HG03095 (cell line): ENCODE measurements at regions not wholly inside any gene's neighbourhood (a gene's known extent, or its start where the extent isn't known, plus 50 kb on each side); places are given as distances from the start of the nearest gene placed in this dataset.
A peak's percentile ranks its signal among the peaks of the same experiment; 100 is the strongest.
"Not testable (repeated sequence)": the region's sequence is repeated elsewhere in the genome, so short reads cannot be mapped to it uniquely, and the experiment has no call there.

ENCODE experiments used
- ATAC-seq: cut with Tn5 transposase; IDR thresholded peaks from one replicate; pipeline ENCODE4 v1.9.1; 2021; ENCODE audit warnings: moderate library complexity; ENCODE audit not compliant: unreplicated experiment

DNA sequence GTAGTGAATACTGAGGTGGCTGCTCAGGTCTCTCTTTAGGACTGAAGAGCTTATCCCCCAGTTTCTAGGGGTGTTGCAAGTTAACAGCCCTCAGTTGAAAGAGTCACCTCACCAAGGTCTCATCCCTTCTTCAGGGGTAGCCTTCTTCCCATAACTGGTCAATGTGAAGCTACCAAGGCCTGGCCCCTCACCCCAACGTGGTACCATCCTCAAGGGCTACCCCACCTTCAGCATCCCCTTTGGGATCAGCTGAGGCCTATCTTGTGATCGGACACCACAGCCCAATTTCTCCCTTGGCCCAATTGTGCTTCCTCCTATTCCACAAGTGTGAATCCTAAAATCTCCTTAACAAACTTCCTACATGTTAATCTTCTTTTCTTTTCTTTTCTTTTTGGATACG lies 289.5 kb upstream of the MKLN1 start:
- ATAC-seq = no peak

DNA sequence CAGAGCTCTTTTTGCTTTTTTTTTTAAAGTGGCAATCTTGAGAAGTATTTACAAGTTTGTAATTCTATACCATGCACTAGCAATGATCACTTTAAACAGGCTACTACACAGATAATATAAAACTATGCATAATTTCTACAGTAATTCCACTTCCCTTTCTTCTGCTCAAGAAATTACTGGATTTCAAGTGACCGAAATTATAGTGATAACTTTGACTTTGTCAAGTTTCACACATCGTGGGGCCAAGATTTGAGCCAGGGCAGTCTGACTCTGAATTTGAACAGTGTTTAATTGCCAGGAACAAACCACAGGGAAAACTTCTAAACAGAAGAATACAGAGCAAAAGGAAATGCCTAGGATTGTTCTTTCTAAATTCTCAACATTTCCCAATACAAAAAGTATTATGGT lies 288.3 kb upstream of the MKLN1 start:
- no peak for ATAC-seq

DNA sequence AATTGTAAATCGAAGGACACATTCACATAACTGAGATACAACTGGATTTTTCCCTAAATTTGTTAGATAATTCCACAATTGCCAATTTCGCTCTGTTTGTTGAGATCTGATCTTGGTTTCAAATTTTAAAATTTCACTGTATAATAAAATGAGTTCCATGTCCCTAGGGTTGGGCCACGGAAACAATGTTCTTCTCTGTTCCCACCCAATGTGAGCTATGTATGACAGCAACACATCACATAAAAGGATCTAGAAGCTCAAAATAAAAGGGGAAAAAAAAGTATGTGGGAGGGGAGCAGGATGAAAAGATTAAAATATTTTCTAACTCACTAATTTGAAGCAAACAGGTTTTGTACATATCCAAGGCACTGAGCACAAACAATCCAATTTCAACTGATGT lies 287.8 kb upstream of the MKLN1 start:
- no peak for ATAC-seq

DNA sequence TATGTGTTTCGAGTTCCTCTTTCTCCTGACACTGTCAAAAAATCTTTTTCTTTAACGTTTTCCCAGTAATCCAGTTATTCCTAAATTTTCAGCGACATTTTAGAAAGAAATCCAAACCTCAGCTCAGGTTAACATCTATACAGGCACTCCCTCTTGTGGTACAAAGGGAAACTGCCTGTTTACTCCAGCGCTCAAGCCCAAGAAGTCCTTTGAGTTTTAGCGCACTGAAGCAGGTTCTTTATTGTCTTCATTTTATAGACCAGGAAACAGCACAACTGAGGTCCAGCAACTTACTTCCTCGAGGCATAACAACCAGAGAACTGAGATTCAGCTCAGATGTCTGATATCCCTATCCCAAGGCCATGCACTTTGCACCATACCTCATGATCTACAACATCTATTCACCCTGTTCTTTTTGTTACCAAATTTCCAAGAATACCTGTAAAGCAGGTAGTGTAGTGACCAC lies 287.2 kb upstream of the MKLN1 start:
- ATAC-seq = peak; percentile 50

DNA sequence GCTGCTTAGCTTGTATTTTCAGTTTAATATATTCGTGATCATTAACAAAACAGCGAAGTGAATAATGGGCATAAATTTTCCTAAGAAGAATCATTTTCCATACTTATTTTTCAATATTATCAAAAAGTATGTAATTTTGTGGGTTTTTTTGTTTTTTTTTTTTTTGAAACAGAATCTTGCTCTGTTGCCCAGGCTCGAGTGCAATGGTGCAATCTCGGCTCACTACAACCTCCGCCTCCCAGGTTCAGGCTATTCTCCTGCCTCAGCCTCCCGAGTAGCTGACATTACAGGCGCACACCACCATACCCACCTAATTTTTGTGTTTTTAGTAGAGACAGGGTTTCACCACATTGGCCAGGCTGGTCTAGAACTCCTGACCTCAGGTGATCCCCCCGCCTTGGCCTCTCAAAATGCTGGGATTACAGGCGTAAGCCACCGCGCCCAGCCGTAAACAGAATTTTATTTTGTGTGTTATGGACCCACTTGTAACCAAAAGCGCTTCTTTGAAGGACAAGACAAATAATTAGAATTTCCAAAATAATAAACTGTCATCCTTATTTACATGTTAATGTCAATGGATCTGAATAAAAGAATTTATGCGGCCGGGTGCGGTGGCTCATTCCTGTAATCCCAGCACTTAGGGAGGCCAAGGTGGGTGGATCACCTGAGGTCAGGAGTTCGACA lies 286.5 kb upstream of the MKLN1 start:
- ATAC-seq = not testable (repeated sequence)

DNA sequence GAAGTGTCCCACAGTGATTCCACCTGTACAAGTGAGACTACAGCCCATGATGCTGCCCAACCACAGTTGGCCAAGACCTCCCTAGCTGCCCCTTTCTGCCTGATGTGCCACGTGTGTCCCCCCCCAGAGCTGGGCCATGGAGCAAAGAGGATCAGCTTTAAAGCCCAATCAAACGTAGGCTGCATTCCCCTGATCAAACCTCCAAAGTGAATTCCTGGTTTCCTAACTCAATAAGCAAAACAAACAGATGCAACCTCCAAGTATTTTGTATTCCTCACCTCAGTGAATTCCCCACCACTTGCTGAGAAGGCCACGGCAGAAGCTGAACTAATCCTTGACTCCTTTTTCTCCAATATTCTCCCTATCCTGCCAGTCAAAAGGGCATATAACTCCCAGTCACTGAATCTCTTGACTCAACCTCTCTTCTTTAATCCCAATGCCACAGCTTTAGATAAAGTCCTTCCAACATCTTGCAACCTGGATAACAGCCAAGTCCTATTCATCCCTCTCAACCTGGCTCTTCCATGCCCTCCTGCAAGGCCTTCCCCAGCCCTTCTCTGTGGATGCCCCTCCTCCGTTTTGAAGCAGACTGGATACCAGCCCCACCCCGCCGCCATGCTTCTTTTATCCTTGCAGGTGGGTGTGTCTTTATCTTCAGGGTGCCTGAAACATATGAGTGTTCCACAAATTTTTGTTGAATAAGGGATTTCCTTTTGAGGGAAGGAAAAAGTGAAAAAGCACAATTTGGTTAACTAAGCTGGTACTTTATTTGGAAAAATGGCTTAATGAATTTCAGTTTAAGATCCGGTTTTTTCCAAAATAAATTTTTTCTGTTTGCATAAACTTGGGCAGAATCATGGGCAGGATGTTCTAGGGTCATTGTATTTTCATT lies 285.2 kb upstream of the MKLN1 start:
- no peak for ATAC-seq

DNA sequence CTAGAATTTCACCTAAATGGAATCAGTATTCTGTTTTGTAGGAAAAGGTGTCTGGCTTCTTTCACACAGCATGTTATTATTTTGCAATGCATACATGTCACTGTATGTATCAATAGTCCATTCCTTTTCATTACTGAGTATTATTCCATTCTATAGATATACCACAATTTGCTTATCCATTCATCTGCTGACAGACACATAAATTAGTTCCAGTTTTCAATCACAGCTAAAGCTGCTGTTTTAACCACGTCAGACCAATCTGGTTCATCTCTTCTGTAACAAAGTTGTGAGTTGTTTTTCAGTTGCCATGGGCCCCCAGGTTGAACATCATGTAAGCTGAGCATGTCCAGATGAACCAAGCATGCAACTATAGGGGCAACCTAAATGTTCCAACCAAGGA lies 282.1 kb upstream of the MKLN1 start:
- ATAC-seq = no peak

DNA sequence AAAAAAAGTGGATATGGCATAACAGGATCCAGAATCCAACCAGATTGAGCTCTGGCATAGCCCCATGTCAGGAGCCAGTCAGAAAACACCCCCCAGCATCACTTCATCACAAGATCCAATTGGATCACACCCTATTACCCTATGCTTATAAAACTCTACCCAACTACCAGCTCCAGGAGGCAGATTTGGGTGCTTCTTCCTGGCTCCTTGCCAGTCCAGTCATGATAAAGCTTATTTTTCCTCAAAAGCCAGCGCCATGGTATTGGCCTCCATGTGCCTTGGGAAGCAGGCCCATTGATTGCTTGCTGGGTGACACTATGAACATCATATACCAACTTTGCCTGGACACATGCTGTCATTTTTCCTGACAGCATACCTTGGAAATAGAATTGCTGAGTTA lies 281.4 kb upstream of the MKLN1 start:
- no peak for ATAC-seq

DNA sequence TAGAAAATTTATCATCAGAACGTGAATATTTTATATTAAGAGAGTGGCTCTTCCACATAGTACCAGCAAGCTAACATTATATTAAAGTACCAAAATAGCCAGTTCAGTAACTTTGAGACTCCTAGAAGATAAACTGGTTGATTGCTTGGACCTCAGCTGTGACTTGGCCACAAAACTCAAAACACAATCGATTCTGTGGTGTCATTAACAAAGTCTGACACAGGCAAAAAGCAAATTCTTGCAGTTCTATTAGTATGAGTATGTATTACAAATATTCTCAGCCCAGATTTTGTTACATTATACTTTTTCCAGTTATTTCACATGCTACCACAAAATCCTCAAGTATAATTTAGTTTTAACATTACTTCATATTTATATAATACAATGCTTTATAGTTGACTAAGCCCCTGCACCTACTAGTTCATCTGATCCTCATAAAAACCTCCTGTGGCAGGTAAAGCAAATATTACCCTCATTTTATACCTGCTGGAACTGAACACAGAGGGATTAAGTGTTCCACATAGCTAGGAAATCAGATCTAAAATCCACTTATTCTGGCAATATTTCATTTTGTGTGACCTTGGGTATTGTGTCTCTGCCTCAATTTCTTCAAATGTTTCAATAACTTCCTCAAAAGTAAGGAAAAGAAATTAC lies 279.9 kb upstream of the MKLN1 start:
- no peak for ATAC-seq

DNA sequence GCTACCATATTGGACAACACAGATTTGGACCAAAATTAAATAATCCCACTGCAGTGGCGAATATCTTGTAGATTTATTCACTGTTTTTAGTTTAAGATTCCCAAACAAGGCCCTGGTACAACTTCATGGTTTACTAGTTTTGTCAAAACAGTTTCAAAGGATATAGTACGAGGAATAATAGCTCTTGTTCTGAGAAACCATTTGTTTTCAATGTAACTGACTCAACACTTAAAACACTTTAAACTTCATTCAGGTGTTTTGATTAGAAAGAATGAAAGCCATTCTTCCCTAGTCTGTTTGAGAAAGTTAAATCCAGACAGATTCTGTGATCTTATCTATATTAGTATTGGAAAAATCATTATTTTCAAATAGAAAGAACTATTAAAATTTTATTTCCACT lies 276.4 kb upstream of the MKLN1 start:
- ATAC-seq = no peak

DNA sequence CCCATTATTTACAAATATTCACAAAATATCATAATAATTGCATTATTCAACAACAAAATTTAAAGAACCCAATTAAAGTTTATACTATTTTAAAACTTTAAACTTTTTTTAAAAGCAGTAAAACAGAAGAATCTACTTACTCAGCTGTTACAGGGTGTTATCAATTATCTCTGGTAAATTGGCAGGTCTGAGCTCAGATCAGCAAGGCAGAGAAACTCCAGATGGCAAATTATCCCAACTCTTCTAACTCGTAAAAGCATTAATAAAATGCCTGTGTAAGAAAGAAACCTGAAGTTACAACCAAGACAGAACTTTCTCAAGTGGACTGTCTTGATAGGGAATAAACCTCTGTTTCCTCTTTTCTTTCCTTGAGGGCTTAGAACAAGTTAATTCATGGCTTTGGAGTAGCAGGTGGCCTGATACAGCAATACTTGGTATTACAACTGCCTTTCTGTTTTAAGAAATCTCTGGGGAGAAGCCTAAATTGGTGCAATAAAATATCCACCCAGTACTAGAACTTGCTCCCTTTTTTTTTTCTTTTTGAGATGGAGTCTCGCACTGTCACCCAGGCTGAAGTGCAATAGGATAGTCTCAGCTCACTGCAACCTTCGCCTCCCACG lies 275.3 kb upstream of the MKLN1 start:
- ATAC-seq = no peak

DNA sequence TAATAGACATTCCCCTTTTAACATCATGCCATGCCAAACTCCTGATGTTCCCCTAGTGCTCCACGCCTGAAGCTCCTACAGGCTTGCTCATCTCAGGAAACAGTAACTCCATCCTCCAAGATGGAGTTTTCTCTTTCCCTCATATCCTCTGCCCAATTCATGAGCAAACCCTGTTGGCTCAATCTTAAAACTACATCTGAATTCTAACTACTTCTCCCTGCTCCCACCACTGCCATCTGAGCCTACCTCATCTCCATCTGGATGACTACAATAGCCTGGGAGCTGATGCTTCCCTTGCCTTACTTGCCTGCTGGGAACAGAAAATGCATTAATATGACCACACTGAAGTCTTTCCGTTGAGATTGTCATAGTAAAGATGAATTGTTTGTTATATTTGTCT lies 271.7 kb upstream of the MKLN1 start:
- no peak for ATAC-seq

DNA sequence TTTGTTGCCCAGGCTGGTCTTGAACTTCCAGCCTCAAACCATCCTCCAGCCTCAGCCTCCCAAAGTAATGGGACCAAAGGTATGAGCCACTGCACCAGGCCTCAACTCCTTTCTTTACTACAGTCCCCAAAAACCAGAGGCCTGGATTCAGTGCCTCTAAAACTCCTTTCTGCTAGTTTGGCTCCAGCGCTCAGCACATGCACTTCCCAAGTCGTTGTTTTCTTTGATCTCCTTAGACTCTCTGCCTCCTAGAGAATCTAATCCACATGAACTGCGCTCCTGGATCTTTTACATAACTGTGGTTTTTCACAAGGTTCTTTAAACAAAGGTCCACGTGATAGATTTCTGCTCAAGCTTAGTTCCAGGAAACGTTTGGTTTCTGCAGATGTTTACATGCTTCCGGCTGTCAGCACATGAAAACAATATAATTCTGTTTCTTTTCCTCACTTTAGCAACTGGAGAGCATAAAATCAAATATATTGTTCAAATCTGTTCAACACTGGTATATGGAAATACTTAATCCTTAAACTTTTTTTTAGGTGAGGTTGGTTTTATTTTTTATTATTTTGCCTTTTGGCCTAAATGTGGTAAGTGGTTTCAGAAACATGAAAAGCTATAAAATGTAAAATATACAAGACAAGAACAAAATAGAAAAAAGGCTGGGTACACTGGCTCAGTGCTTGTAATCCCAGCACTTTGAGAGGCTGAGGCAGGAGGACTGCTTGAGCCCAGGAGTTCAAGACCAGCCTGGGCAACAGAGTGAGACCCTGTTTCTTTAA lies 270.5 kb upstream of the MKLN1 start:
- peak; percentile 75 for ATAC-seq

DNA sequence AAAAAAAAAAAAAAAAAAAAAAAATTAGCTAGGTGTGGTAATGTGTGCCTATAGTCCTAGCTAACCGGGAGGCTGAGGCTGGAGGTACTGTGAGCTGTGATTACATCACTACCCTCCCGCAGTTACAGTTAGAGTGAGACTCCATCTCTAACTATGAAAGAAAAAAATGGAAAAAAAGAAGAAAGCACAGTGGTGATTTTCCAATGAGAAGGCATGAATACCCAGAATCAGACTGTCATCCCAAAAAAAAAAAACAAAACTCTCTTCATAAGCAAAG lies 269.9 kb upstream of the MKLN1 start:
- no peak for ATAC-seq

DNA sequence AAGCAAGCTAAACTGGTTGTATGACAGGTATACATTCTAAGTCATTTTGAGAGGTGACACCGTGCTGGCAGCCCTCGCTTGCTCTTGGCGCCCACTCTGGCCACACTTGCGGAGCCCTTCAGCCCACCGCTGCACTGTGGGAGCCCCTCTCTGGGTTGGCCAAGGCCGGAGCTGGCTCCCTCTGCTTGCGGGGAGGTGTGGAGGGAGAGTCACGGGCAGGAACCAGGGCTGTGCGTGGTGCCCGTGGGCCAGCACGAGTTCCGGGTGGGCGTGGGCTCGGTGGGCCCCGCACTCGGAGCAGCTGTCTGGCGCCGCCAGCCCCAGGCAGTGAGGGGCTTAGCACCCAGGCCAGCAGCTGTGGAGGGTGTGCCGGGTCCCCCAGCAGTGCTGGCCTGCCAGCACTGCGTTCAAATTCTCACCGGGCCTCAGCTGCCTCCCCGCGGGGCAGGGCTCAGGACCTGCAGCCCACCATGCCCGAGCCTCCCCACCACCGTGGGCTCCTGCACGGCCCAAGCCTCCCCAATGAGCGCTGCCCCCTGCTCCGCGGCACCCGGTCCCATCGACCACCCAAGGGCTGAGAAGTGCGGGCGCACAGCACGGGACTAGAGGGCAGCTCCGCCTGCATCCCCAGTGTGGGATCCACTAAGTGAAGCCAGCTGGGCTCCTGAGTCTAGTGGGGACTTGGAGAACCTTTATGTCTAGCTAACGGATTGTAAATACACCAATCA lies 269.0 kb upstream of the MKLN1 start:
- not testable (repeated sequence) for ATAC-seq

DNA sequence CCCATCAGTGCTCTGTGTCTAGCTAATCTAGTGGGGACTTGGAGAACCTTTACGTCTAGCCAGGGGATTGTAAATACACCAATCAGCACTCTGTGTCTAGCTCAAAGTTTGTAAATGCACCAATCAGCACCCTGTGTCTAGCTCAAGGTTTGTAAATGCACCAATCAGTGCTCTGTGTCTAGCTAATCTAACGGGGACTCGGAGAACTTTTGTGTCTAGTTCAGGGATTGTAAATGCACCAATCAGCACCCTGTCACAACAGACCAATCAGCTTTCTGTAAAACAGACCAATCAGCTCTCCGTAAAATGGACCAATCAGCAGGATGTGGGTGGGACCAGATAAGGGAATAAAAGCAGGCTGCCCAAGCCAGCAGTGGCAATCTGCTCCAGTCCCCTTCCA lies 268.3 kb upstream of the MKLN1 start:
- not testable (repeated sequence) for ATAC-seq

DNA sequence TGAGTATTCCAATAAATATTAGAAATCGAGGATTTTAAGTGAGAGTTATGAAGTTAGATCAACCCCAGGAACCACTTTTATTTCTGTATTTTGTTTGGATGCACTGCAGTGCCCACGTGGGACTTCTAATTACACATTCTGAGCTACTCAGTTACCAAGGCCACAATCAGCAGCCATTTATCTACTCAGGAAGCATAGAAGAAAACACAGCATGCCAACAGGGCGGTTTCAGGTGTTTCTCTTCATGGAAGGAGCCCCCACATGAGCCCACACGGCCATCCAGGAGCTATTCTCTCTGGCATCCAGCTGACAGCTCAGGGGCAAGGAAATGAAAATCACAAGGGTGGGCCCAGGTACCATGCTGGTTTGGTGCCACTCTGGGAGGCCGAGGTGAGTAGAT lies 266.5 kb upstream of the MKLN1 start:
- ATAC-seq = no peak

DNA sequence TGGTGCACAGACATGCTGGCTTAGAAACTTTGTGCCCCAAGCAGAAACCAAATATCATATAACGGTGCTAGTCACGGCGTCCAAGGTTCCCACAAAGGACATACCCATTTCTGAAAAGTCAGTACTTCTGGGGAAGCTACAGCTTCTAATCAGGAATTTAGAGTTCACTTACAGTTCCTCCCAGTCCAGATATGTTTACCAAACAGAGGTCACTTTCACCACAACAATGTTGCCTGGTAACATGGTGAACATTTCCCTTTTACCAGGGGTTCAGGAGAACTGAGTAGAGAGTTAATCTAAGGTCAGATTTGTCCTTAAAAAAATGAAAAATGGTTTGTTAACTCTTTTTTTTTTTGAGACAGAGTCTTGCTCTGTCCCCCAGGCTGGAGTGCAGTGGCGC lies 265.9 kb upstream of the MKLN1 start:
- no peak for ATAC-seq

DNA sequence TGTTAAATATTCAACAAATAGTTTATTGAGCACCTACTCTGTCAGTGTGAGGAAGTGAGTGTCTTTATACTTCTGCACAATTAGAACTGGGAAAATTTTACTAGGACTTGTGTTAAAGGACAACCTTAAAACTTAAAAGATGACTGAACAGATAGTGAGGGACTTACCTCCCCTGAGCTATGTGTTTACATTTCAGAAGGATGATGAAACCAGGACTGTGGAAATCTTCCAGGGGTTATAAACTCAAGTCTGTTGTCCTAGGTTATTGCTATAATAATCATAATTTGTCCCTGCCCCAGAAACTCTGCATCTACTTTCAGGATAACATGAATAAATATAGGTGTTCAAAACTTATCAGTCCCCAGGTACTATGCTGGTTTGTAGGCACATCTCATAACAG lies 261.0 kb upstream of the MKLN1 start:
- ATAC-seq = no peak

DNA sequence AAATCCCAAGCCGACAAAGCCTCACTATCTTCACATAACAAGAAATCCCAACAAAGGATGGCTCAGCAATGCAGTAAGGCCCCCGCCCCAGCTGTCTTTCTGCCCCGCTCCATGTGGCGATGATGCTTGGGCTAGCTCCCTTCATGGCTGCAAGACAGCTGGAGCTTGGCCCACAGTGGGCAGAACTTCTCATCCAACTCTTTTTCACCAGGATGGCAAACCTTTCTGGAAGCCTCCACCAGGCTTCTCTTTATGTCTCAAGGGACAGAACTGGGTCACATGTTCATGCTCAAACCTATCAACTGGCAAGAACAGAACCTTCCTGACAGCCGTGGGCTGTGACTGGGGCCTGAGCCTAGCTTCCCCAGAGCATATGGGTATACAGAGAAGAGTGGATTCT lies 260.5 kb upstream of the MKLN1 start:
- no peak for ATAC-seq
